ENCODE measurements at regions not wholly inside any gene's neighbourhood (a gene's known extent, or its start where the extent isn't known, plus 50 kb on each side); places are given as distances from the start of the nearest gene placed in this dataset.

DNA sequence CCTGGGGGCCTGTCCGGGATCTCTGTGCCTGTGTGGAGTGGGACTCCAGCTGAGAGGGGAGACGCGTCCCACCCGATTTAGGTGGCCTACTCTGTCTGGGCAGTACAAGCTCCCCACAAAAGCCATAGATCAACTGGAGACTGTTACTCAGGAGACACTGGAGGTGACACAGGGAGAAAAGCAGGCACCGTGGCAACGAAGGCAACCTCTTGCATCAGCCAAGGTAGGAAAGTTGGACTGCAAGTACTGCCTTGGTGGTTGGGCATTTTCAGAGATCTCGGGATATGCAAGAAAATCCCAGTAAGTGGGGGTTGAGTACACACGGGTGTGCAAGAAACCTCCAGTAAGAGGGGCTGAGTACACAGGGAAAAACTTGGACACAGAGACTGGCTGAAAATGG lies 1060.0 kb upstream of the MIR17HG start:
- Histone ChIP-seq H4K20me1 (ENCODE audit: control insufficient read depth, insufficient read depth, low read depth, low read length) (no peaks in the 10 kb centered on the region), H3K9me2 (replicated peaks; ENCODE audit: control insufficient read depth, low read length) (no peaks in the 10 kb centered on the region), H3K79me2 (ENCODE audit: control insufficient read depth, low read length) (no peaks in the 10 kb centered on the region), H3K27ac (ENCODE audit: low read depth, low read length) (no peak overlapping the region), H3F3A (ENCODE audit: control insufficient read depth, insufficient read depth) (no peaks in the 10 kb centered on the region), H3K27me3 (ENCODE audit: control insufficient read depth, low read length) (no peaks in the 10 kb centered on the region), H3K36me3 (ENCODE audit: control insufficient read depth, low read length) (no peaks in the 10 kb centered on the region), H3K4me3 (ENCODE audit: low read length) (no peak overlapping the region), H3K4me2 (ENCODE audit: low read length) (no peak overlapping the region), H3K9me3 (ENCODE audit: control insufficient read depth, insufficient read depth, low read length) (no peaks in the 10 kb centered on the region), H3K4me1 (ENCODE audit: control insufficient read depth, low read length) (no peaks in the 10 kb centered on the region)
- TF ChIP-seq EZH2phosphoT487 (IDR thresholded peaks at IDR 0.05; ENCODE audit: borderline replicate concordance, low read length) (no peak), CTCF (IDR thresholded peaks at IDR 0.05; ENCODE audit: low read depth, low read length, poor library complexity, severe bottlenecking) (no peak)

DNA sequence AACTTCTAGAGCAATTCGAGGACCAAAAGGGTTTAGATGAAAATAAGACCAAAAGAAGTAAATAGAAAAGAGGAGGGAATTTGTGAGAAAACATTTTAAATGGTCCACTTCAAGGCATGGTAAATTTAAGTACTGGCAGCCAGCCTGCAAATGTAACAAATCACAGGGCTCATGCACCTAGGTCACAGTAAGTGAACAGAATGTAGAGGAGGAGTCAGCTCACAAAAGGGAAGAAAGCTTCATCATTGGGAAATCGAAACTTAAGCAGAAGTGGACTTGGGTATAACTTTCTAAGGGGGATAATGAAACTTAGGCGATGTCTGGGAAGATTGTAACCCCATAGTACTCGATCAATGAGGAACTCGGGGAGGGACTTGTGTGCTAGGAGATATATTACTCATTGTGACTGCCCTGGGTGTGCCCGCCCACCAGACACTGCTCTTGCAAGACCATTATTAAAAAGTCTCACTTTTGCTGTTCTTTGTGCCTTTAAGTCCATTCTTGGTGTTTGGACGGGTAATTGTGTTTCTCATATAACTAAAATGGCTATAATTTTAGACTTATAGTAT lies 1053.6 kb upstream of the MIR17HG start:
- Histone ChIP-seq H3K27me3 (ENCODE audit: control insufficient read depth, low read length) (no peaks in the 10 kb centered on the region), H3K79me2 (ENCODE audit: control insufficient read depth, low read length) (no peaks in the 10 kb centered on the region), H3F3A (ENCODE audit: control insufficient read depth, insufficient read depth) (no peaks in the 10 kb centered on the region), H3K27ac (ENCODE audit: low read depth, low read length) (no peak overlapping the region), H3K9me3 (ENCODE audit: control insufficient read depth, insufficient read depth, low read length) (no peaks in the 10 kb centered on the region), H4K20me1 (ENCODE audit: control insufficient read depth, insufficient read depth, low read depth, low read length) (no peaks in the 10 kb centered on the region), H3K9me2 (replicated peaks; ENCODE audit: control insufficient read depth, low read length) (no peaks in the 10 kb centered on the region), H3K36me3 (ENCODE audit: control insufficient read depth, low read length) (no peaks in the 10 kb centered on the region), H3K4me3 (ENCODE audit: low read length) (no peak overlapping the region), H3K4me1 (ENCODE audit: control insufficient read depth, low read length) (no peaks in the 10 kb centered on the region), H3K4me2 (ENCODE audit: low read length) (no peak overlapping the region)
- TF ChIP-seq EZH2phosphoT487 (IDR thresholded peaks at IDR 0.05; ENCODE audit: borderline replicate concordance, low read length) (no peak), CTCF (IDR thresholded peaks at IDR 0.05; ENCODE audit: low read depth, low read length, poor library complexity, severe bottlenecking) (no peak)

- Histone ChIP-seq H4K20me1 (ENCODE audit: control insufficient read depth, insufficient read depth, low read depth, low read length) (no peaks in the 10 kb centered on the region), H3K27me3 (ENCODE audit: control insufficient read depth, low read length) (no peaks in the 10 kb centered on the region), H3K79me2 (ENCODE audit: control insufficient read depth, low read length) (no peaks in the 10 kb centered on the region), H3K9me3 (ENCODE audit: control insufficient read depth, insufficient read depth, low read length) (no peaks in the 10 kb centered on the region), H3K4me3 (ENCODE audit: low read length) (no peak overlapping the region), H3K4me2 (ENCODE audit: low read length) (no peak overlapping the region), H3K27ac (ENCODE audit: low read depth, low read length) (no peak overlapping the region), H3K4me1 (ENCODE audit: control insufficient read depth, low read length) (no peaks in the 10 kb centered on the region), H3K36me3 (ENCODE audit: control insufficient read depth, low read length) (no peaks in the 10 kb centered on the region), H3K9me2 (replicated peaks; ENCODE audit: control insufficient read depth, low read length) (no peaks in the 10 kb centered on the region), H3F3A (ENCODE audit: control insufficient read depth, insufficient read depth) (no peaks in the 10 kb centered on the region)
- no peak for TF ChIP-seq EZH2phosphoT487 (IDR thresholded peaks at IDR 0.05; ENCODE audit: borderline replicate concordance, low read length)
- no peak for TF ChIP-seq CTCF (IDR thresholded peaks at IDR 0.05; ENCODE audit: low read depth, low read length, poor library complexity, severe bottlenecking)
Measured at GRCh38 chr13:90299238-90299637, 1048.2 kb upstream of the MIR17HG start.
